Liver (tissue), 7 donors: ENCODE measurements at regions not wholly inside any gene's neighbourhood (a gene's known extent, or its start where the extent isn't known, plus 50 kb on each side); places are given as distances from the start of the nearest gene placed in this dataset.

Source experiments
- DNase-seq: peaks from one replicate; pipeline ENCODE4 v3.0.0-alpha.2; 2017; ENCODE audit warnings: low spot score
- H3K27ac ChIP-seq, 2 donors: one replicate each; pipeline ENCODE4 v1.7.0; 2013; ENCODE audit warnings: inconsistent platforms in 2 of 2, low read length in 2 of 2, control low read depth in 1 of 2, low read depth in 1 of 2, mild to moderate bottlenecking in 1 of 2
- H3K27me3 ChIP-seq, 4 donors: one replicate each; pipeline versions ENCODE4 v1.6.1 to v1.7.0; 2013; ENCODE audit warnings: low read length in 3 of 4, inconsistent platforms in 1 of 4, mild to moderate bottlenecking in 1 of 4, moderate library complexity in 1 of 4; ENCODE audit not compliant: control insufficient read depth in 4 of 4, insufficient read depth in 4 of 4
- H3K36me3 ChIP-seq, 4 donors: one replicate each; pipeline versions ENCODE4 v1.6.1 to v1.7.0; 2013; ENCODE audit warnings: low read length in 3 of 4, mild to moderate bottlenecking in 3 of 4, low read depth in 1 of 4, moderate library complexity in 1 of 4; ENCODE audit not compliant: control insufficient read depth in 4 of 4, insufficient read depth in 3 of 4
- H3K4me1 ChIP-seq, 4 donors: one replicate each; pipeline versions ENCODE4 v1.6.1 to v1.7.0; 2013; ENCODE audit warnings: low read length in 3 of 4, mild to moderate bottlenecking in 3 of 4, moderate library complexity in 1 of 4; ENCODE audit not compliant: control insufficient read depth in 4 of 4, insufficient read depth in 4 of 4
- H3K4me3 ChIP-seq, 3 donors: one replicate each; pipeline versions ENCODE4 v1.6.1 to v1.7.0; 2013; ENCODE audit warnings: low read length in 3 of 3, control low read depth in 1 of 3, low read depth in 1 of 3, mild to moderate bottlenecking in 1 of 3
- H3K9ac ChIP-seq, 2 donors: one replicate each; pipeline ENCODE4 v1.7.0; 2013; ENCODE audit warnings: low read length in 2 of 2, mild to moderate bottlenecking in 2 of 2, moderate library complexity in 2 of 2, control low read depth in 1 of 2, low read depth in 1 of 2
- H3K9me3 ChIP-seq, 4 donors: one replicate each; pipeline versions ENCODE4 v1.6.1 to v1.7.0; 2013; ENCODE audit warnings: low read length in 3 of 4; ENCODE audit not compliant: control insufficient read depth in 4 of 4
- ATF3 ChIP-seq: IDR thresholded peaks from 2 replicates; pipeline ENCODE4 v1.6.1; 2016; ENCODE audit warnings: antibody characterized with exemption
- FOXA1 ChIP-seq: IDR thresholded peaks from 2 replicates; pipeline ENCODE4 v1.6.1; 2016; ENCODE audit warnings: antibody characterized with exemption
- FOXA2 ChIP-seq: IDR thresholded peaks from 2 replicates; pipeline ENCODE4 v1.6.1; 2016; ENCODE audit warnings: antibody characterized with exemption
- GABPA ChIP-seq, 2 donors: IDR thresholded peaks in 1 of 2; conservative IDR thresholded peaks in 1 of 2; 2 replicates each; pipeline ENCODE4 v1.6.1; 2016; ENCODE audit warnings: antibody characterized with exemption in 2 of 2, mild to moderate bottlenecking in 1 of 2, moderate library complexity in 1 of 2
- HNF4A ChIP-seq, 2 donors: conservative IDR thresholded peaks; 2 replicates each; pipeline ENCODE4 v1.6.1; 2016; ENCODE audit warnings: antibody characterized with exemption in 2 of 2, mild to moderate bottlenecking in 2 of 2
- HNF4G ChIP-seq: IDR thresholded peaks from 2 replicates; pipeline ENCODE4 v1.6.1; 2016; ENCODE audit warnings: antibody characterized with exemption
- JUND ChIP-seq, 2 donors: IDR thresholded peaks; 2 replicates each; pipeline ENCODE4 v1.6.1; 2016; ENCODE audit warnings: antibody characterized with exemption in 2 of 2
- MAX ChIP-seq: IDR thresholded peaks from 2 replicates; pipeline ENCODE4 v1.6.1; 2016; ENCODE audit warnings: antibody characterized with exemption
- REST ChIP-seq: IDR thresholded peaks from 2 replicates; pipeline ENCODE4 v1.6.1; 2016; ENCODE audit warnings: antibody characterized with exemption, mild to moderate bottlenecking
- RXRA ChIP-seq, 2 donors: IDR thresholded peaks; 2 replicates each; pipeline ENCODE4 v1.6.1; 2017 to 2018; ENCODE audit warnings: antibody characterized with exemption in 2 of 2, mild to moderate bottlenecking in 1 of 2
- TAF1 ChIP-seq: conservative IDR thresholded peaks from 2 replicates; pipeline ENCODE4 v1.6.1; 2016; ENCODE audit warnings: antibody characterized with exemption, mild to moderate bottlenecking
- YY1 ChIP-seq: IDR thresholded peaks from 2 replicates; pipeline ENCODE4 v1.6.1; 2016; ENCODE audit warnings: antibody characterized with exemption, mild to moderate bottlenecking
- ZBTB33 ChIP-seq: IDR thresholded peaks from 2 replicates; pipeline ENCODE4 v1.6.1; 2016; ENCODE audit warnings: antibody characterized with exemption
- WGBS: extraction: QIAGEN DNeasy Blood & Tissue Kit; methylation state at CpG from one replicate; pipeline ENCODE4 v1.1.7; 2013; 5-methylcytosine and 5-hydroxymethylcytosine counted together
- donor health status: healthy.
- donor health status: healthy.
- donor health status: healthy.
- donor health status: healthy.

GRCh38 chr5:5017827-5018577 is 122.1 kb upstream of the ADAMTS16 start:
- Histone ChIP-seq H3K9me3 (peaks cover 0 to 3% (median 0%) of the 10 kb centered on the region in 4 donors), H3K4me1 (no peaks in the 10 kb centered on the region), H3K27me3 (no peaks in the 10 kb centered on the region), H3K4me3 (no peak overlapping the region), H3K36me3 (no peaks in the 10 kb centered on the region), H3K9ac (no peak overlapping the region), H3K27ac (no peak overlapping the region)
- no peak for DNase-seq
- 74% methylated on average over 9 of the region's 9 CpGs for WGBS
- no peak for TF ChIP-seq RXRA (IDR thresholded peaks at IDR 0.05)
- no peak for TF ChIP-seq FOXA2

GRCh38 chr5:5018578-5018970 is 121.6 kb upstream of the ADAMTS16 start:
- H3K4me3 ChIP-seq, result no peak overlapping the region
- no peak overlapping the region for H3K27ac ChIP-seq
- H3K36me3 ChIP-seq, result no peaks in the 10 kb centered on the region
- TF ChIP-seq TAF1, result no peak
- no peak for TF ChIP-seq ATF3
- no peak for TF ChIP-seq GABPA (IDR thresholded peaks at IDR 0.05 in 1 of 2, conservative IDR thresholded peaks at IDR 0.05 in 1 of 2)
- no peak for TF ChIP-seq FOXA1
- TF ChIP-seq HNF4G, result no peak
- TF ChIP-seq MAX, result no peak
- no peak for TF ChIP-seq REST
- TF ChIP-seq RXRA (IDR thresholded peaks at IDR 0.05), result no peak
- no peak for TF ChIP-seq ZBTB33
- TF ChIP-seq JUND (IDR thresholded peaks at IDR 0.05), result no peak
- no peak for TF ChIP-seq YY1
- no peak for TF ChIP-seq HNF4A (conservative IDR thresholded peaks at IDR 0.05)
- peaks cover 0 to 3% (median 0%) of the 10 kb centered on the region in 4 donors for H3K9me3 ChIP-seq
- no peaks in the 10 kb centered on the region for H3K27me3 ChIP-seq
- no peak for DNase-seq
- H3K4me1 ChIP-seq, result no peaks in the 10 kb centered on the region
- H3K9ac ChIP-seq, result no peak overlapping the region
- WGBS, result 74% methylated on average over 4 of the region's 4 CpGs
